Inferior parietal cortex (tissue), 1 donor: ENCODE measurements at regions not wholly inside any gene's neighbourhood (a gene's known extent, or its start where the extent isn't known, plus 50 kb on each side); places are given as distances from the start of the nearest gene placed in this dataset.

ENCODE experiments used
- DNase-seq: peaks from one replicate; pipeline ENCODE4 v3.0.0-alpha.2; 2016; ENCODE audit errors: extremely low spot score

DNA sequence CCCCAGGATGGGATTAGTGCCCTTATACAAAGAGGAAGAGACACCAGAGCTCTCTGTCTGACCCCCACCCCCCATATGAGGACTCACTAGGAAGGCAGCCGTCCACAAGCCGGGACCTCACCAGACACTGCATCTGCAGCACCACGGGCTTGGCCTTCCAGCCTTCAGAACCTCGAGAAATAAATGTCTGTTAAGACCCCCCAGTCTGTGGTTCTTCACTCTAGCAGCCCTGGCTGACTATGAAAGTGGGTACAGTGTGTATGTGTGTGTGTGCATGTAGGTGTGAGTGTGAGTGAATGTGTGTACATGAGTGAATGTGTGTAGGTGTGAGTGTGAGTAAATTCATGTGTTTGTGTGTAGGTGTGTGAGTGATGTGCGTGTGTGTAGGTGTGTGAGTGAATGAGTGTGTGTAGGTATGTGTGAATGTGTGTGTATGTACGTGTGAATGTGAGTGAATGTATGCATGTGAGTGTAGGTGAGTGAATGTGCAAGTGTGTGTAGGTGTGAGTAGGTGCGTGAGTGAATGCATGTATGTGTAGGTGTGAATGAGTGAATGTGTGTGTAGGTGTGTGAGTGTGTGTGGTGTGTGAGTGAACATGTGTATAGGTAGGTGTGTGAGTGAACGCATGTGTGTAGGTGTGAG lies 201.6 kb upstream of the ZNF536 start:
- no peak for DNase-seq

DNA sequence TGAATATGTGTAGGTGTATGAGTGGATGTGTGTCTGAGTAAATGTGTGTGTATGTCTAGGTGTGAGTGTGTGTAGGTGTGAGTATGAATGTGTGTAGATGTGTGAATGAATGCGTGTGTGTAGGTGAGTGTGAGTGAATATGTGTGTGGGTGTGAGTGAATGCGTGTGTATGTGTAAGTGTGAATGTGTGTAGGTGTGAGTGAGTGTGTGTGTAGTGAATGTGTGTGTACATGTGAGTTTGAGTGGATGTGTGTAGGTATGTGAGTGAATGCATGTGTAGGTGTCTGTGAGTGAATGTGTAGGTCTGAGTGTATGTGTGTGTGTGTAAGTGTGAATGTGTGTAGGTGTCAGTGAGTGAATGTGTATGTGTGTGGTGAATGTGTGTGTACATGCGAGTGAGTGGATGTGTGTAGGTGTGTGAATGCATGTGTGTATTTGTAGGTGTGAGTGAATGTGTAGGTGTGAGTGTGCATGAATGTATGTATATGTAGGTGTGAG lies 201.0 kb upstream of the ZNF536 start:
- no peak for DNase-seq

DNA sequence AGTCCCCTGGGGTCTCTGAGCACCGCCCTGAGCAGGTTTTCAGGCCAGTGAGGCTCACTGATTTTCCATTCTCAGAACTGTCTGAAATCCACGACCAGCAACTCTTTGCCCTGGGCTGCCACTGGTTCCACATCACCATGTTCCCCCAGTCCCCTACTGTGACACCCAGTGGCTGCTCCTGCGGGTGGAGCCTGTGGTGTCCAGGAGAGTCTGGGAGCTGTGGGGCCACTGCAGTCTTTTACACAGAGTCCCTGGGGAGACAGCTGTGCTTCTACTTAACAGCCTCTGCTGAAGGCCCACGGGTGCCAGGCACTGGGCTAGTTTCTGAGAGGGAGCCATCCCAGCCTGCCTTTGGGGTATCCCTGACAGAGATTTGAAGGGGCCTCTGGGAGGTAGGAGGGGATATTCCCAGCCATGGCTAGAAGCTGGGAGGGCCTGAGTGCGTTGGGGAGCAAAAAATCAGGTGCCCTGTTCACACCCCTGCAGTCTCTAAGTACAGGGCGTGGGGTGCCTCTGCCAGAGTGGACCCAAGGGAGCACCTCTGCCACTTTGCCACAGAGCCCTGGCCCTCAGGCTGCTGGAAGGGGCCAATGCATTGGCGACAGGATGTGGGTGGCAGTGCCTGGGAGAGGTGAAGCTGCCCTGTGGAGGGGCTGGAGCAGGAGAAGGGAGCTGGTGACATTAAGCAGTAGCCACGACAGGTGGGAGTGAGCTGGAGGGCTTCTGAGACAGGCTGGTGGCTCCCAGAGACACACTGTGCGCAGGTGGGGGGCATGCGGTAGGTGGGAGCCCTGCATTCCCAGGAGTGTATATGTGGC lies 200.2 kb upstream of the ZNF536 start:
- no peak for DNase-seq

DNA sequence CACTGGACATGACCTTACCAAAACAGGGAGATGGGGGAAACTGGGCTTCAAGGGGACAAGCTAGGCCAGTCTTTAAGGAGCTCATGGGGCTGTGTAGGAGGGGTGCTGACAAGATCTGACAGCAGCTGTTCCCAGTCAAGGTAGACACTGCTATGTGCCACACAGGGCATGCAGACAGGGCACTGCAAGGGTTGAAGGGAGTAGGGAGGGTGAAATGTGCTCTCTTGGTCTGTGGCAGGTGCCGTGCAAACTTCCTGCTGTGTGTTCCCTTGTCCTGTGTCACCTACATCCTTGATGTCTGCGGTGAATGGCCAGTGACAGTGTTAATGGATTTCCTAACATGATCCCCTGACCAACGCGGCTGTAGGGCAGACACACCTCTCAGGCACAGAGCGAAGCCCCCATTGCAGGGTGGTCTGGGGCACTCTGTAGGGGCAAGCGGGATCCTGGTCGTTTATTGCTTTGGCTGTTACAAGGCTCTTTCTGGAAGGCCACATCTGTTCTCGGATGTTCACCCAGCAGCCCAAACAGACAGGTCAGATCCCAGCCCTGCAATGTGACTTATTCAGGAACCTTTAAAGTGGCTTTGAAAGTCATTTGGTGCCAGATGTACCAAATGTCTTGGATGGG lies 199.5 kb upstream of the ZNF536 start:
- no peak for DNase-seq

DNA sequence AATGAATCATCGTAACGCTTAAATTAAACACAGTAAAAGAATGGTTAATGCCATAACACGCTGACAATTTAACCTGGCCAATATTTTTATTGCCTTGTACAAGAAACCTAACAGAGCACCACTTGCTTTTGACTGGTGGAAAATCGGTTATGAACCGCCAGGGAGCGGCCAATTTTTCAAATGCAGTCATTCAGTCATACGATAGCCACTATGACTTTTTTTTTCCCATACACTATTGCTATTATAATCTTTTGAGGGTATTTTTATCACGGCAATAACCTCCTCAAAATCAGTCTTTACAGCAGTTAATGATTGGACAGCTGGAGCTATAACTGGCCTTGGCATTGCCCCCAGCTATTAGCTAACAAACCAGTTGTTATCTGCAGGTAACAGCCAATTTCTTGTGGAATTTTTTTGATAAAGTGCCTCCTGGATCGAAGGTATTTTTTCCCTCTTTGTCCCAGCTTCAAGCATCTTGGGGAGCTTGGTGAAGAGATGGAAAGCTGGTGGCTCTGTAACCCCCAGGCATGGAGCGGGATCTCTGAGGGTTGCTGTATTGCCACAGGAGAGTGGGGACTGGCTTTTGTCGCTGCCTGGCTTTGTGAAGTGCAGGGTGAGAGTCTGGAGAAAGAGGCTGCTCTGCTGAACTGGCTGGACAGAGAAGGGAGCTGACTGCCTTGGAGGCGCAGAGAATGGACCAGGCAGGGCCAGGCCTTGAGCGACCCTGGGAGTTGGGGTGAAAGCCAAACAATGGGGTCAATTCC lies 198.4 kb upstream of the ZNF536 start:
- DNase-seq, result no peak

DNA sequence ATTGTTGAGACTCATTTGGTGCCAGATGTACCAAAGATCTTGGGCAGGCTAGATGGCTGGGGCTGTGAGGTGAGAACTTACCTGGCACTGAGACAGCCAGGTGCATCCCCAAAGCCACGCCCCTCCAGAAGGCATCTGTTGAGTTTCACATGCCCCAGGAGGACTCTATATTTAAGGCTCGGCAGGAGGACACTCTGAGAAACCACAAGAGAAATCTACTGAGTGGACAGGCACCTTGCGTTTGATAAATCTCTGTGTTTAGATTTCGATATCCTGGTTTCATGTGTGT lies 197.9 kb upstream of the ZNF536 start:
- DNase-seq, result no peak

DNA sequence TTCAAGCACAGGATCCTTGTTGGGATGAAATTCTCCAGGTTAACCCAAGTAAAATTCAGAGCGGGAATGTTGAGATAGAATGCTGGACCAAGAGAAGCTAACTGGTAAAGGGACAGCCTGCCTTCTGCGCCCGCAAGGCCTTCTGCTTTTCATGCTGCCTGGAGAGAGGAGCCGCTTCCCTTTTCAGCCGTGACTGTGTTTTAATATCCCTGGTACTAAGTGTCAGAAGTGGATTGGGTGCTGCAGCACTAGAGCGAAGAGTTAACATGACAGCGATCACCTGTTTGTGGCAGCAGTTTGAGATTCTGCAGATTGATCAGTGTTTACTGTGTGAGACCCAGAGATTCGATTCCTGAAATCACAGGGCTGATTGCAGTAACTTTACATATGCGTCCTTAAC lies 197.4 kb upstream of the ZNF536 start:
- DNase-seq, result no peak

DNA sequence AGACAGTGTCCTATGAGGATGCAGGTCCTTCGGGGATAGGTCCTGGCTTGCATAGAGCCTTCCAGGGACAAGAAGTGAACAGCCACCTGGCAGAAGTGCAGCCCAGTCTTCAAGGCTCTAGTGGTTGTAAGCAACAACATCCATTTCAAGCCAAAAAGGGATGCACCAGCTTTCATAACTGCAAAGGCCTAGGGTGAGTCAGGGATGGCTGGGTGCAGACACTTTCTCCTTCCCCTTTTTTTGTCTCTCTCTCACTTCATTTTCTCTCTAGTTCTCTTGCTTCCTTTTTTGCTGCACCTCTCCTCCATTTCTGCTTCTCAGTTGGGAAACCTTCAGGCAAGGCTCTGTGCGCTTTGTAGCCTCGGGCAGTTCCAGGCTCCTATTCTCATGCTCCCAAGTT lies 196.2 kb upstream of the ZNF536 start:
- DNase-seq, result no peak

DNA sequence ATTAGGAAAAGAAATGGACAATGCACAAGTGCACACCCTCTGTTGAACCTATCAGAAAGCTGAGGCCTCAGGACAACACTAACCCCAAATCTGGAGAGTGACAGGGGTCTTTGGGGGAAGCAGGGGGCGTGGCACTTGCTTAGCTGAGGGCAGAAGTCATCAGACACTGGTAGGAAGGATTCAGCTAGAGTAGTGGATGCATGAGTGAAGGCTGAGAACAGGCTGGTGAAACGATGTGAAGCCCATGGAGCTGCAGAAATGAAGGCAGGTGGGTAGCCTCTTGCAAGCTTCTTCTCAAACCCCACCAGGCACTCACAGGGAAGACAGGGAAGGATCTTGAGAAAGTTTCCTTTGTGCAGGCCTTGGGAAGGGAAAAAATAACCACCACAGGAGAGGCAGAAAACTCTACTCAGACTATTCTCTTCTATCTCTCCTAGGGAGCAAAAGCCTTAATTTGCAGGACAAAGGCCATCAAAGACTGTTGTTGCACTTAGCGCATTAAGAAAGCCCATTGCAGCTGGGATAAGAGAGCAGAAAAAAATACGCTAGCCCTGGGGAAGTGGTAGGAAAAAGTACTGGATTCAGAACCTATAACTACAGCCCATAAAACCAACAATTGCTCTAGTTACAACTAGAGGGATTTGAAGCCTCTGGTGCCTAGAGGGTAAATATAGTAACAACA lies 193.3 kb upstream of the ZNF536 start:
- no peak for DNase-seq

DNA sequence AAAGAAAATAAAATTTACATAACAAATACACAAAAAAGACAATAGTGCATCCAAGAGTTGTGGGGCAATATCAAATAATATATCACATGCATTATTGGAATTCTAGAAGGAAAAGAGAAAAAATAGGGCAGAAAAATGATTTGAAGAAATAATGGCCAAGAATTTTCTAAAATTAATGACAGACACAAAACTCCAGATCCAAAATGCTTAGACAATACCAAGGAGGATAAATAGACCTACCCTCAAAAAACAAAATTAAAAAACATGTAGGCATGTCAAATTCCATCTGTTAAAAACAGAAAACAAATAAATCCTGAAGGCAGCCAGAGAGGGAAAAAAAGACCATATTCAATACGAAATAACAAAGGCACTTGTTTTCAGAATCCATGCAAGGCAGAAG lies 191.5 kb upstream of the ZNF536 start:
- no peak for DNase-seq

DNA sequence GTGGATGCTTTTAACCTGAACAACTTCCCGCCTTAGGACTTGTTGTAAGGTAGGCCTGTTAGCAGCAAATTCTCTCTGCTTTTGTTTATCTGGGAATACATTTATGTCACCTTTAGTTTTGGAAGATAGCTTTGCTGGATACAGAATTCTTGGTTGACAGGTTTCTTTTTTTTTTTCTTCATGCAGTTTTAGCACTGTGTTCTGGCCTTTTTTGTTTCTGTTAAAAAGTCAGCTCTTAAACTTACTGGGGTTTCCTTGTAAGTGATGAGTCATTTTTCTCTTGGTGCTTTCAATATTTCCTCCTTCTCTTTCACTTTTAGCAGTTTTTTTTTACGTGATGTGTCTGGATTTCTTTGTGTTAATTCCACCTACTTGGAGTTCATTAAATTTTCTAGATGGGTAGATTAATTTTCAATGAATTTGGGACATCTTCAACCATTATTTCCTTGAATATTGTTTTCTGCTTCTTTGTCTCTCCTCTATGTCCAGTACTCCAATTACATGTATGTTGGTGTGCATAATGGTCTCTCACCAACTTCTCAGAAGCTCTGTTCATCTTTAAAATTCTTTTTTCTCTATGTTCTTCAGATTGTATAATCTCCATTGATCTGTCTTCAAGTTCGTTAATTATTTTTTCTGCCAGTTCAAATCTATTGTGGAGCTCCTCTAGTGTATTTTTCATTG lies 188.2 kb upstream of the ZNF536 start:
- no peak for DNase-seq

DNA sequence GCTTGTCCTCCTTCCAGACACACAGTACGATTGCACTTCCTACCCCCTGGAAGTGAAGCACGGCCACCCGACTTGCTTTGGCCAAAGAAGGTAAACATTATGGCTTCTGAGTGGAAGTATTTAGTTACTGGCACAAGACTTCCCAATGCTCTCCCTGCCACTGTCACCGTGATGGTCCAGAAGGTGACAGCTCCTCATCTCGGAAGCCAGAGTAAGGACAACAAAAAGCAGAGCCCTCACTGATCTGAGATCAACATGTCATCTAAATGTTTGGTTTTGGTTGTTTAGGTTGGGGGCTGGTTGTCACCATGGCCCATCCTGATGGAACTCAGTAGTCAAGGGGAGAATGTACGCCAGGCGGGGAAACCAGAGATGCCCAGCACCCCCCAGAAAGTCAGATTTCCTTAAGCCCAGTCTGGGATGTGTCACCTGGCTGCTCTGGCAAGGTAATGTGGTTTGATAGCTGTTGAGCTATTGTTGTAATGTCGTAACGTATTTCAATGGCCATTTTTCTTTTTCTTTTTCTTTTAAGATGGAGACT lies 170.1 kb upstream of the ZNF536 start:
- DNase-seq, result no peak

DNA sequence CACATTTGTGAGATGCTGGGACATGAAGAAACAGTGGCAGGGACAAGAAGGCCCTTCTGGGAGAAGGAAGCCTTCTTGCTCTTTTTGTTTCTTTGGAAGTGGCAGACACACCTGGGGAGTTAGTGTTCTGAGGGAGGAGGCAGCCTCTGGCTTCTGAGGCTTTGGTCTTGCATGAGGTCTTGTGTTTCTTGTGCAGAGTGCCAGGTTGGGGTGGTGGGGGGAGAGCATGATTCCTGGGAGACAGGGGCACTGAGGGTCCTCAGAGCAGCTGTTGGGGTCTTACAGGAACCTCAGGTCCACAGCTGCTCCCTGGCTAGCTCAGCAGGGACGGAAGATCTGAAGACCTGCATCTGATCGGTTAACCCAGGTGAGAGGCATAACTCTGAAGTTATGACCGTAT lies 167.5 kb upstream of the ZNF536 start:
- no peak for DNase-seq

DNA sequence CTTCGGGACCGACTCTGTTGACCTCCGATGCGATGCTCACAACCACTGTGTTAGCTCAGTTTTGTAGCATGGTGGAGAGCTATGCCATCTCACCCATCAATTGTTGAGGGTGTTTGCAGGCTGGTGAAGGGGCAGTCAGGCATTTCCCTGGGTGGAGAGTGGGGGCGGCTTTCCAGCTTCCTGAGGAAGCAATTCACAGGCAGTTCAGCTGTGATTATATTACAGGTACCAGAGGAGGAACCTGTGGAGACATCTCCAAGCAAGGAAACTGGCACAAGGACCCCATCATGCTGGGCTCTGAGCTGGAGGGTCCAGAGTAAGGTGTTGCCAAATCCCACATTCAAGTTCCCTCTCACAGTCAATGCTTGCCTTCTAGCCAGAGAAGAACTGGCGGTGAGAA lies 166.0 kb upstream of the ZNF536 start:
- DNase-seq, result no peak

DNA sequence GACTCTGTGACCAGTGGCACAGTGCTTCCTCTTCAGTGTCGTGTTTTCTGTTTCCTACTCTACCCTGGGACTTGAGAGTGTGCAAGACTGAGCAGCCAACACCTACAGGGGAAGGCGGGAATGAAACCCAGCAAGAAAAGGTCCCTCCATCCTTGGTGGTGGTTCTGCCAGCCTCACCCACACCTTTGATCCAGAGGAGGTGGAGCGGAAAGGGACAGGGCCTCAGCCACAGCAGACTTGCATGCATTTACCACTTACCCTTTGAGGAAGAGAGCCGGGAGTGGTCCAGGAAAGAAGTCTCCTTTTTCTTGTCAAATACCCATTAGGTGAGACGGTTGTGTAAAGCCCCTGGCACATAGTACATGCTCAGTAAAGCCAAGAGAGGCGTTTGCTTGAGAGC lies 164.8 kb upstream of the ZNF536 start:
- no peak for DNase-seq

DNA sequence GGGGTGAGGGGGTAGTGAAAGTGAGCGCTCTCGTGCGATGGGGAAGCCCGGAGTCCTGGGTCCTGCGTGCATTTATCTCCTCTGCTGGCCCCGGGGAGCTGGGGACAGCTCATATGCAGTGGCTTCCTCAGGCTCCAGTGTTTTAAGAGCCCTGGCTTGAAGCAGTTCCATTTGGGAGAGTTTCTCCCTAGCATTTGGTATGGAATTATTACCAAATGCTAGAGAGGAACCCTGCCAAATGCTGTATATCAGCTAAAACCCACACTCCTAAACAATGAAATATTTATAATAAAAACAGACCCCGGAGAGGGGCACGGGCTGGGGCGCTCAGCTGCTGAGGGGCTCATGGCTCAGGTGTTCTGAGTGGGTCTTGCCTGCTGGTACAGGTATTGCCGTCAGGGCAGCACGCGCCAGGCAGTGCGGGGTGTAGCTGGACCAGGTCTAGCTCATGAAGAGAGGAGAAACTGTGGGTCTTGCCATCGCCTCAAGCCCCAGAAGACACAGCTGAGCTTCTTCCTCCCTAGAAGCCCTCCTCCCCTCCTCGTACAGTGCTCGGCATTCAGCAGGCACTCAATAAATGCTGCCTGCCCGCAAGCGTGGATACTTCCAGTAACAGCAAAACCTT lies 163.6 kb upstream of the ZNF536 start:
- DNase-seq, result no peak

DNA sequence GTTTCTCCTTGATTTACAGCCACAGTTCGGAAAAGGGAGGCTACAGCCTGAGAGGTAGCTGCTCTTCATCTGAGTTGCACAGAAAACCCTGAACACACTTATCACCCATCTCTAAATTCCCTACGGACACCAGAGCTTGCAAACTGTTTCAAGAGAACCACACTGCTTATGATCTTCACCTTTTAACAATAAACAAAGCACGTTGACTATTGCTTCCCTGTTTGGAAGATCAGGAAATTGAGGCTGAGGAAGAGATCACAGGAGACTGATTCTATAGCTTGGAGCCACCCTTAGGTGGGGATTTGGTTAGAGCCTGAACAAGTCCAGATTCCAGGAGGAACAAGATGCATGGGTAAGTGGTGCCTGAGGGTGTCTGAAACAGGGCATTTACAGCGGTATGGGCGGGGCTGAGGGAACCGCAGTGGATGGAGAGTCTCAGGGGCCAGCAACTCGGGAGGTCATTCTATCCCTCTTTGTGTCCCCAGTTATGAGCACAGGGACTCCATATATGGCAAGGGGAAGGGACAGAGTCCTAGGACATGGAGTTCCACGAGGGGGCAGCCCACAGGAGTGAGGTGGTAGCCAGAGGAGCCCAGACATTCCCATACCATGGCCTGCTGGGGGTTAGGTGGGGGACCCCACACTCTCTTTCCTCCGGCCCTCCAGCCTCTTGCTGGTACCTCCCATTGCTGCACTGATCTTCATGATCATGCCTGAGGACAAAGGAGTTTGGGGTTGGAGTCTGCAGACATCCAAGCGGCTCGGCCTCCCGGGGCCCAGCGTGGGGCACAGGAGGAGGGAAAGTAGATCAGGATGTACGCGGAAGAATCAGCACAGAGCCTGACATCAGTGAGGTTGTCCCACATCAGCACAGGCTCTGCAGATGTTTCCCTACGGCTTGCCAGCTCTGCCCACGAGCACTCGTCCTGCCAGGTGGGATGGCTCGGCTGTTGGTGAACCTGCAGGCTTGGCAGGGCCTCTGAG lies 162.3 kb upstream of the ZNF536 start:
- no peak for DNase-seq

DNA sequence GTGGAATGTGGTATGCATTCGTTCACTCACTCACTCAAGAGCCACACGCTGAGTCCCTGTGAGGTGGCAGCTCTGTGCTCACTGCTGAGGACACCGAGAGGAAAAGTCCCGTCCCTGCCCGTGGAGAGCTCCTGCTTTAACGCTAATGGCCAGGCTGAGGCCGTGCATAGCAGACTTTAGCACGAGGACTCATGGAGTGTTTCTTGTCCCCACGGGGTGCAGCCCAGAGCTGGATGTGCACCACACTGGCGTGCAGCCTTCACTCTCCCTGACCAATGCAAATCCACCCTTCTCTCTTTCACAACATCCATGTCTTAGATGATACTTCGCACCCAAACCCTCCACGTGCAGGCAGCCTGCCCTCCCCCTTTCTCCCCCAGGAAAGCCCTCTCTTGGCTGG lies 159.6 kb upstream of the ZNF536 start:
- DNase-seq, result no peak

DNA sequence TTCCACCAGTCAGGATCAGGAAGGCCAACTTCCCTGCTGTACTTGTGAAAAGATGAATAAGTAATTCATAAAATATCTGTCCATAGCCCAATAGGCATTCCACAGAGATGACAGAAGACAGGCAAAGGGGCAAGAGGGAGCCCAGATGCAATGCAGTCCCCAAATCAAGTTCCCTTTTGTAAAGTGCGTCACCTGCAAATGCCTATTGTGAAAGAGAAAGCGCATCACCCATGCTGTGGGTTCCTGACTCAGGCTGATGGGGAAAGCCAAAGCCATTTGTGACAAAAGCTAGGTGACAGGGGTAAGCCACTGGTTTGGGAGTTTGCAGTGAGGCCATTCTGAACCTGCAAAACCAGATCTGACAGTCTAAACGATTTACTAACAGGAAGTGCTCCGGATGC lies 157.5 kb upstream of the ZNF536 start:
- DNase-seq, result no peak
